Mucosa of stomach (tissue), 1 donor: ENCODE measurements at regions not wholly inside any gene's neighbourhood (a gene's known extent, or its start where the extent isn't known, plus 50 kb on each side); places are given as distances from the start of the nearest gene placed in this dataset.
"Not testable (repeated sequence)": the region's sequence is repeated elsewhere in the genome, so short reads cannot be mapped to it uniquely, and the experiment has no call there.

Experiments used
- H3K27me3 ChIP-seq: one replicate; pipeline ENCODE4 v1.7.0; 2013; ENCODE audit warnings: mild to moderate bottlenecking, low read length; ENCODE audit not compliant: control insufficient read depth, insufficient read depth
- H3K36me3 ChIP-seq: one replicate; pipeline ENCODE4 v1.7.0; 2013; ENCODE audit warnings: low read length; ENCODE audit not compliant: control insufficient read depth, insufficient read depth
- H3K4me1 ChIP-seq: one replicate; pipeline ENCODE4 v1.7.0; 2013; ENCODE audit warnings: mild to moderate bottlenecking, low read length; ENCODE audit not compliant: control insufficient read depth, insufficient read depth
- H3K4me3 ChIP-seq: one replicate; pipeline ENCODE4 v1.7.0; 2013; ENCODE audit warnings: low read length
- H3K9ac ChIP-seq: one replicate; pipeline ENCODE4 v1.7.0; 2013; ENCODE audit warnings: mild to moderate bottlenecking, low read length, moderate library complexity
- H3K9me3 ChIP-seq: one replicate; pipeline ENCODE4 v1.7.0; 2013; ENCODE audit warnings: mild to moderate bottlenecking, low read length, moderate library complexity; ENCODE audit not compliant: control insufficient read depth
- donor health status: Pancreatic carcinoma.

GRCh38 chr10:23610626-23611307, 171.9 kb downstream of the OTUD1 start:
- Histone ChIP-seq H3K4me1 (no peaks in the 10 kb centered on the region), H3K4me3 (no peak overlapping the region), H3K36me3 (no peaks in the 10 kb centered on the region), H3K9ac (no peak overlapping the region), H3K27me3 (no peaks in the 10 kb centered on the region), H3K9me3 (no peaks in the 10 kb centered on the region)

- Histone ChIP-seq H3K27me3 (no peaks in the 10 kb centered on the region), H3K9ac (no peak overlapping the region), H3K4me1 (no peaks in the 10 kb centered on the region), H3K36me3 (no peaks in the 10 kb centered on the region), H3K9me3 (no peaks in the 10 kb centered on the region), H3K4me3 (no peak overlapping the region)
Measured at GRCh38 chr10:23611308-23612029, 172.6 kb downstream of the OTUD1 start.

- no peaks in the 10 kb centered on the region for H3K9me3 ChIP-seq
- H3K36me3 ChIP-seq: no peaks in the 10 kb centered on the region
- no peak overlapping the region for H3K4me3 ChIP-seq
- H3K4me1 ChIP-seq: no peaks in the 10 kb centered on the region
- H3K9ac ChIP-seq: no peak overlapping the region
- no peaks in the 10 kb centered on the region for H3K27me3 ChIP-seq
Measured at GRCh38 chr10:23613900-23614299, 175.0 kb downstream of the OTUD1 start.

GRCh38 chr10:23614483-23614882, 175.6 kb downstream of the OTUD1 start:
- Histone ChIP-seq H3K36me3 (no peaks in the 10 kb centered on the region), H3K9me3 (no peaks in the 10 kb centered on the region), H3K4me3 (no peak overlapping the region)

GRCh38 chr10:23630376-23630775, 191.5 kb downstream of the OTUD1 start:
- Histone ChIP-seq H3K36me3 (no peaks in the 10 kb centered on the region), H3K4me1 (no peaks in the 10 kb centered on the region), H3K9me3 (no peaks in the 10 kb centered on the region)

More at GRCh38 chr10:23614483-23614882, 175.6 kb downstream of the OTUD1 start:
- H3K9ac ChIP-seq: no peak overlapping the region
- H3K4me1 ChIP-seq: no peaks in the 10 kb centered on the region
- no peaks in the 10 kb centered on the region for H3K27me3 ChIP-seq

GRCh38 chr10:23630885-23631284, 192.0 kb downstream of the OTUD1 start:
- no peak overlapping the region for H3K4me3 ChIP-seq
- H3K27me3 ChIP-seq: no peaks in the 10 kb centered on the region
- no peaks in the 10 kb centered on the region for H3K9me3 ChIP-seq
- no peaks in the 10 kb centered on the region for H3K4me1 ChIP-seq
- no peaks in the 10 kb centered on the region for H3K36me3 ChIP-seq
- H3K9ac ChIP-seq: no peak overlapping the region

More at GRCh38 chr10:23630376-23630775, 191.5 kb downstream of the OTUD1 start:
- H3K9ac ChIP-seq: no peak overlapping the region
- no peaks in the 10 kb centered on the region for H3K27me3 ChIP-seq
- H3K4me3 ChIP-seq: no peak overlapping the region

GRCh38 chr10:23643111-23643780, 204.4 kb downstream of the OTUD1 start:
- Histone ChIP-seq H3K9me3 (no peaks in the 10 kb centered on the region), H3K4me3 (no peak overlapping the region)

GRCh38 chr10:23648618-23649017, 209.7 kb downstream of the OTUD1 start:
- no peaks in the 10 kb centered on the region for H3K9me3 ChIP-seq
- no peaks in the 10 kb centered on the region for H3K27me3 ChIP-seq
- H3K4me1 ChIP-seq: no peaks in the 10 kb centered on the region
- H3K9ac ChIP-seq: no peak overlapping the region
- no peaks in the 10 kb centered on the region for H3K36me3 ChIP-seq
- H3K4me3 ChIP-seq: no peak overlapping the region

More at GRCh38 chr10:23643111-23643780, 204.4 kb downstream of the OTUD1 start:
- no peaks in the 10 kb centered on the region for H3K27me3 ChIP-seq
- H3K9ac ChIP-seq: no peak overlapping the region
- H3K4me1 ChIP-seq: no peaks in the 10 kb centered on the region
- no peaks in the 10 kb centered on the region for H3K36me3 ChIP-seq

- H3K36me3 ChIP-seq: no peaks in the 10 kb centered on the region
- H3K9ac ChIP-seq: no peak overlapping the region
- H3K9me3 ChIP-seq: no peaks in the 10 kb centered on the region
- no peak overlapping the region for H3K4me3 ChIP-seq
- no peaks in the 10 kb centered on the region for H3K4me1 ChIP-seq
- no peaks in the 10 kb centered on the region for H3K27me3 ChIP-seq
Measured at GRCh38 chr10:23656735-23657134, 217.9 kb downstream of the OTUD1 start.

- H3K4me3 ChIP-seq: no peak overlapping the region
- H3K27me3 ChIP-seq: no peaks in the 10 kb centered on the region
- no peaks in the 10 kb centered on the region for H3K4me1 ChIP-seq
- no peak overlapping the region for H3K9ac ChIP-seq
- H3K9me3 ChIP-seq: no peaks in the 10 kb centered on the region
- no peaks in the 10 kb centered on the region for H3K36me3 ChIP-seq
Measured at GRCh38 chr10:23657677-23658076, 218.8 kb downstream of the OTUD1 start.

- H3K4me1 ChIP-seq: not testable (repeated sequence)
Measured at GRCh38 chr10:23671866-23672265, 233.0 kb downstream of the OTUD1 start.

GRCh38 chr10:23675585-23675984, 236.7 kb downstream of the OTUD1 start:
- Histone ChIP-seq H3K9me3 (no peaks in the 10 kb centered on the region), H3K9ac (no peak overlapping the region), H3K4me1 (no peaks in the 10 kb centered on the region), H3K4me3 (no peak overlapping the region), H3K36me3 (no peaks in the 10 kb centered on the region), H3K27me3 (no peaks in the 10 kb centered on the region)

More at GRCh38 chr10:23671866-23672265, 233.0 kb downstream of the OTUD1 start:
- not testable (repeated sequence) for H3K27me3 ChIP-seq, H3K9ac ChIP-seq, H3K36me3 ChIP-seq, H3K9me3 ChIP-seq, H3K4me3 ChIP-seq
